Anterior cingulate cortex (tissue), 58 donors: ENCODE measurements at regions not wholly inside any gene's neighbourhood (a gene's known extent, or its start where the extent isn't known, plus 50 kb on each side); places are given as distances from the start of the nearest gene placed in this dataset.
A peak's percentile ranks its signal among the peaks of the same experiment; 100 is the strongest.
"Not testable (repeated sequence)": the region's sequence is repeated elsewhere in the genome, so short reads cannot be mapped to it uniquely, and the experiment has no call there.

Source experiments
- DNase-seq, 58 donors: peaks; one replicate each; lab custom pipeline; 2025; lab: John Stamatoyannopoulos, UW

- DNase-seq = no peak
Measured at GRCh38 chr11:71154261-71154805, 98.0 kb downstream of the SHANK2 start.

- DNase-seq = peak in 2 of 58 donors; percentile 13 to 22
Measured at GRCh38 chr11:71153005-71153390, 99.4 kb downstream of the SHANK2 start.

GRCh38 chr11:71152312-71153004 is 99.9 kb downstream of the SHANK2 start:
- not testable (repeated sequence) for DNase-seq

- DNase-seq = no peak
Measured at GRCh38 chr11:71151561-71151960, 100.8 kb downstream of the SHANK2 start.

GRCh38 chr11:71150859-71151258 is 101.5 kb downstream of the SHANK2 start:
- no peak for DNase-seq

- no peak for DNase-seq
Measured at GRCh38 chr11:71148716-71149115, 103.7 kb downstream of the SHANK2 start.

GRCh38 chr11:71147331-71147730 is 105.0 kb downstream of the SHANK2 start:
- DNase-seq = no peak

GRCh38 chr11:71146846-71147245 is 105.5 kb downstream of the SHANK2 start:
- no peak for DNase-seq

- DNase-seq = no peak
Measured at GRCh38 chr11:71145988-71146824, 106.2 kb downstream of the SHANK2 start.

GRCh38 chr11:71145368-71145767 is 107.0 kb downstream of the SHANK2 start:
- no peak for DNase-seq

GRCh38 chr11:71144736-71145135 is 107.6 kb downstream of the SHANK2 start:
- peak in 4 of 58 donors; percentile 7 to 36 (median 22) for DNase-seq

GRCh38 chr11:71144010-71144409 is 108.4 kb downstream of the SHANK2 start:
- no peak for DNase-seq

GRCh38 chr11:71140206-71140919 is 112.0 kb downstream of the SHANK2 start:
- peak in 30 of 58 donors; percentile 12 to 71 (median 38) for DNase-seq

GRCh38 chr11:71139516-71140205 is 112.7 kb downstream of the SHANK2 start:
- DNase-seq = peak in 57 of 58 donors; percentile 23 to 98 (median 85)

GRCh38 chr11:71138737-71139425 is 113.5 kb downstream of the SHANK2 start:
- DNase-seq = peak in 21 of 58 donors; percentile 8 to 72 (median 26)

- no peak for DNase-seq
Measured at GRCh38 chr11:71137376-71137775, 115.0 kb downstream of the SHANK2 start.

GRCh38 chr11:71136095-71136845 is 116.1 kb downstream of the SHANK2 start:
- no peak for DNase-seq

- no peak for DNase-seq
Measured at GRCh38 chr11:71135112-71135511, 117.3 kb downstream of the SHANK2 start.

GRCh38 chr11:71133946-71134345 is 118.4 kb downstream of the SHANK2 start:
- DNase-seq = no peak
